HG02678 (cell line): ENCODE measurements at regions not wholly inside any gene's neighbourhood (a gene's known extent, or its start where the extent isn't known, plus 50 kb on each side); places are given as distances from the start of the nearest gene placed in this dataset.
A peak's percentile ranks its signal among the peaks of the same experiment; 100 is the strongest.

ENCODE experiments used
- ATAC-seq: cut with Tn5 transposase; IDR thresholded peaks from one replicate; pipeline ENCODE4 v1.9.1; 2021; ENCODE audit warnings: mild to moderate bottlenecking, moderate library complexity; ENCODE audit not compliant: unreplicated experiment

- no peak for ATAC-seq
These were observed 227.2 kb upstream of the MKLN1 start for GRCh38 chr7:131100357-131101054.

DNA sequence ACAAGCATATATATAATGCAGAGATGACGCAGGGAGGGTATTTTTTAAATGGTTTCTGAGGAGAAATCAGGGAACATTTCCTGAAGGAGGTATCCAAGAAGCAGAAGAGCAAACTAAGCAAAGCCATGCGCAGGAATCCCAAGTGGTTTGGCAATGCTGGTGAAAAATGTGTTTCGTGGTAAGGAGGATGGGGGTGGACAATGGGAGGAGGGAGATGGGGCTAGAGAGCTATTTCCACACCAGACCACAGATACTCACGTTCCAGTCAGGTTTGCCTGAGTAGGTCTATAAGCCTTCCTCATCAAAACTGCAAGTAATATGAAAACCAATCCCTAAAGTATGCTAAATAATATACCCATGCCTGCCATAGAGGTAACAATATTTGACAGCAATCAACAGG is 223.7 kb upstream of the MKLN1 start:
- no peak for ATAC-seq

- ATAC-seq, result no peak
These were observed 222.9 kb upstream of the MKLN1 start for GRCh38 chr7:131104596-131105293.

DNA sequence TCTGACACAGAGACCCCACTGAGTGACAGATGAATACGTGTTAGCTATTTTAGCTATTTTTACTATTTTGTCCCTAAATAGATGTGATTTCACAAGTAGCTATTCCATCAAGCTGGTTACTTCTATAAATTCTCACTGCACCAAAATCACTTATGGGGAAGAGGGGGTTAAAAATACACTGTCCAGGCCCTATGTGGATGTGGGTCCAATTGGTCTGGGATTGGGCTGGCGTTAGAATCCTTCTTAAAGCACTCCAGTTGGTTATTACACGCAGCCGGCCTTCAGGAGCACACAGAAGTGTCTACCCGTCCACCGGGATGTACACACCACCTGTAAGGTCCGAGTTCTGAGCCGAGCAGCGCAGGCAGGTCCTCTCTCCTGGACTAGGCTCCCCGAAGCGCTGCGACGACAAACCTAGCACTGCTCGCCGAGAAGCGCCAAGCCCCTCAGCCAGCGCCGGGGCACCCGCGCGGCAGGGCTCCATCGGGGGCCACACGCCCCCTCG is 222.3 kb upstream of the MKLN1 start:
- no peak for ATAC-seq

DNA sequence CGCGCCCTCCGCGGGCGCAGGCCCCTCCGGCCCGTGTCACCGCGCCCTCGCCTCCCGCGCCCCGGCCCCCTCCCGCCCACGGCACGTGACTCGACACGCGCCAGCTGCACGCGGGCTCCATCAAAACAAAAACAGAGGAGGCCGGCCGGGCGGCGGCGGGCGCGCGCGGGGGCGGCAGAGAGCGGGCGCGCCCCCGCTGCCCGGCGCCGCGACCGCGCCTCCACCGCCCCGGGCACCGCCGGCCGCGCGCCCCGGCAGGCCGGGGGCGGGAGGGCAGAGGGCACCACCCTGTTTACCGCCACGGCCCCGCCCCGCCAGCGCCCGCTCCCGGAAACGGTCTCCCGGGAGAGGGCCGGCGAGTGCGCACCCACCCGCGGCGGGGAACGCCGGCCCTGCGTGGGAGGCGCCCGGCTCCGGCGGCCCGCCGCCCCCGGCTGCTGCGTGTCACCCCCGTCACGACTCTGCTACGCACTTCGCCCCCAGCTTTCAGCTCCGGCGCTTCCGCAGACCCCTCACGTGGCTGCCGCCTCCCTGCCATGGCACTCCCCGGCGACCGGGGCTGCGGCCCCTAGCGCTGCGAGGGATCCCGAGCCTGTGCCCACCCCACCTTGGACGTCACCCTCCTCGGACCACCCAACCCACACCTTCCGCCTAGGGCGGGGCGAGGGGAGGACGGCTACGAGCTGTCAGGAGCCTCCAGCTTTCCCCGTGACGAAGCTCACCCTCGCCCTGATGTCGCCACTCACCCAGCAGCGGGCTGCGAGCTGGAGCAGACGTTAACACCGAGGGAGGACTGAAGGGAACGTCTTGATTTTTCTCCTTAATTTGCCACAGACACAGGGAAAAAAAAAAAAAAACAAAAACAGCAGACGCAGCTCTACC is 221.6 kb upstream of the MKLN1 start:
- ATAC-seq, result peak; percentile 47

DNA sequence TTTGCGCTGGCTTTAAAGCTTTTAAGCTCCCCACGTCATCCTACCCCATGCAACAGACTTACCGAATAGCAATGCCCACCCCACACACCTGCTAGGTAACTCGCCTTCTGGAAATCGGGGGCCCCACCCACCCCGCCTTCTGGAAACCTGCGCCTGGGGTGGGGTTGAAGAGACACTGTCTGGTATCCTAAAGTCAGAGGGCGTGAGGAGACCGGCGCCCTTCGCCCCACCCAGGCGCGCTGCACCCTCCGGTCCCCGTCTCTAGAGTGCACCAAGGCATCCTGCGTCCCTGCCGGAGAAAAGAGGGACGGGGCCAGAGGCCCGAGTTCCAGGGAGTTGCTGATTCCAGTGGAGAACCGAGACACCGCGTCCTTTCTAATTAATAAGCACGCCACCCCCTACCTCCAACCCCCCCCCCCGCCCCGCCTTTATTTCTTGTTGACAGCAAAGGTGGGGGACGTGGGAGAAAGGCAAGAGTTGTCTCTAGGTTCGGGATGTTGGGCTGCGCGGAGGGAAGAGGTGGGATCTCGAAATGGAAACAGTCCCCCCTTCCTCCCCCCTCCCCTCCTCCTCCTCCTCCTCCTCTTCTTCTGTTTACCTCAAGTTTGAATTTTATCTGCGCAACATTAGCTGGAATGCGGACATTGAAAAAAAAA is 220.9 kb upstream of the MKLN1 start:
- no peak for ATAC-seq

DNA sequence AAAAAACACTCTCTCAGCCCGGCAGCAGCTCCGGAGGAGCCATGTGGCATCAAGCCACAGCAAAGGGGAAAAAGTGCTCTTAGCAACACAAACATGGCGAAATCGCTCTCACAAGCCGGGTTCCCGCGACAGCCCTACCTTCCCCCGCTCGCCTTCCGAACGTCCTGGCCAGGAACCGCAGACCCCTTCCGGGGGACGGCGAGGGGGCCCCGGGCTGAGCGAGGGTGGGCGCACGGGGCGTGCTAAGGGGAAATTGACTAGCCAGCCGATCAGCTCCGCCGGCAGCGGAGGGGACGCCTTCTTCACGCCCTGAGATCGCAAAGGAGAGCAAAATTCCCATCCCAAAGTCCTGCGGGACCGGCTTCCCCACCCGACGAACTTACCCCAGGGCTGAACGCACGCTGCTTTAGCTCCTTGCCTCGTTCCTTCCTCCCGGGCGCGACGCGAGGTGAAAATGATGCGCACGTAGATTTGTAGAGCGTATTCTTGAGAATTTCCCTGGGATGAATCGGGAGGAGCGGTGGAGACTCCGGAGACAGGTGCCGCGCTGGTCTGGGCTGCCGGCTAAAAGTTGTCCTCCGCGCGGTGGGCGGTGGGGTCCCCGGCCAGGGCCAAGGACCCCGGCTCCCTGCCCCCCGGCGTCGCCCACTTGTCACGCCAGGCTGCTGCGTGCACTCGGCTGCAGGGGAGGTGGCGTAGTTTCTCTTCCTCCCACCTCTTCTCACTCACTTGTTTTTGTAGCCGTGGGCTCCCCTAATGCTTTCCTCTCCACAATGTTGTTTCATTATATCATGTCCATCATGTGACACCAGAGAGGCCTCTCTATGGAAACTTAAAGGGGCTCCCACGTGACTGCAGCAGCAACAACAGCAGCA is 220.1 kb upstream of the MKLN1 start:
- peak; percentile 50 for ATAC-seq

GRCh38 chr7:131108212-131108940 is 219.3 kb upstream of the MKLN1 start:
- ATAC-seq, result no peak

DNA sequence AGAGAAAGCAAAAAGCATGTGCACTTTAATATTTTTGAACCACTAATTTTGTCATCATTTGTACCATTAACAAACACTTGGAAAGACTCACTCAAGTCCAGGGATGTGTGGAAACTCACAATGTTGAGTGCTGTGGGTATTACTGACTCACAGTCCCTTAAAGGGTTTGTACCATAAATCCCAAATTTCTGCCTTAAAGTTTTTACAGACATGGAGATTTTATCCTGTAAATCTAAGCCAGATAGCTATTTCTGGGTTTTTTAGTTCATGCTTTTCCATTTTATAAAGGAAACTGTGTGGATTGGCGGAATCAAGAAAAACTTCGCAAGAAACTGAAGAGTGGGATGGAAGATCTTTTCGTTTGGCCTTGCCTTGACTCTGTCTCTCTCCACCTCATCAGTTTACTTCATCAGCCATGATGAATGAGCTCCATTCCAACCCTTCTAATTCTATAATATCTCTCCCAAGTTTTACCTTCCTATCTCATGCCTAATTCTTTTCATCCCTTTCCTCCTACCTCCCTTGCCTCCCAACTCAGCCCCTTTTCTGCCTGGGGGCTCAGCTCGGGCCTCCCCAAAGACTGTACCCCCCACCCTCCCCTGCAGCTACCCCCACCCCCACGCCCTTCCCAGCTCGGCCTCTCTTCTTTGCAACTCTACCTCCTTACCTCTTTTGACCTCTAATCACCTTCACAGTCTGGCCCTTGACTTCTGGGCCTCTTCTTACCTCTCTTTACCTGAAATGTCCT is 218.5 kb upstream of the MKLN1 start:
- no peak for ATAC-seq

DNA sequence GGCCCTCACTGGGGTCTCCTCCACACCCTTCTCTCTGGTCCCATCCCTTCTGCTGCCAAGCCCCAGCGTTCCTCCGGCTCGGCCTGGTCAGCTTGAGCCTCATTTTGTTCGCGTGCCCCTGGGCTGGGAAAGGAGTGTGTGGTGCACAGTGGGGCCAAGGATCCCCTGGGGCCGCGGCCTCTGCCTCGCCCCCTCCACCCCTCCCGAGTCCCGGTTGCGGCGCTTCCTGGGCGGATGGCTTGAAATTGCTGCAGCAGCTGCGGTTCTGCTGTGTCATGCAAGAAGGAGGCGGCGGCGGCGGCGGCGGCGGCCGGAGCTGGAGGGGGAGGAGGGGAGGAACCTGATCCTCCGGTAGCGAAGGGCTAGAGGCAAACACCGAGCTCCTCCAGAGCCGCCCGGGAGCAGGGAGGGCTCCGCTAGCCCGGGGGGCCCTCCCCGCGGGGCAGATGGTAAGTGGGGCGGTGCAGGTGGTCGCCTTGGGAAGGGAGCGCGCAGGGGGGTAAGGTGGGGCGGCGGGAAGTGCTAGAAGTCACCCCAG is 217.8 kb upstream of the MKLN1 start:
- ATAC-seq, result peak; percentile 17

DNA sequence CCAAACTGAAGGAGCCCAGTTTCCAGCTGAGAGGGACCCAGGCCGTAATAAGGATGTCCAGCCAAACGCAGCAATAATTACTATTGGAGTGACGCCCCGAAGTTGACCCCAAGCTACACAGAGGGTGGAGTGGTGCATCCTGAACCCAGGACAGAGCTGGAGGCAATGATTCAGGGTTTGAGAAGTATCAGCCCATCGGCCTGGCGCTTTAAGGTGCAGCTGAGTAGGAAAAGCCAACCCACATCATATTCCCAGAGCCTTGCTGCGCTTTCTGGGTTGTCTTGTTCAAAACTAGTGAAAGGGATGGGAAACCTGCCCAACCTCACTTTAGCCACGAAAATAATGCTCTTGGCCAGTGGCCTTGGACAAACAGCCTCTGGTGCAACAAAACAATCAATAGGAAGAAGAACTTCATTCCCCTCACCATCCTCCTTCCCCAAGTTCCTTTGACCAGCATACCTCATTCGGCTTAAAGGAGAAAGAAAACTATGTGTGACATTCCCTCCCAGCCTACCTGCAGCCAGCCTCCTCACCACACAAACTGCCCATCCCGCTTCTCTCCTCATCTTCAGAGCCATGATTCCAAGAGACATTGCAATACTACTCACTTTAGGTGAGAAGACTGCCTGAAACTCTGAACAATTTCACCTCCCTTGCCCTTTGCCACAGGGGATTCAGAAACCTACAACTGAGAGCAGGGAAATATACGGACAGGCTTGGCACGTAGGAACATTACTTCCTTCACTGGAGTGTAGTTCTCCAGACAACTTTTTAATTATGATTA is 217.2 kb upstream of the MKLN1 start:
- no peak for ATAC-seq

GRCh38 chr7:131111081-131111576 is 216.5 kb upstream of the MKLN1 start:
- ATAC-seq, result no peak

- no peak for ATAC-seq
These were observed 215.9 kb upstream of the MKLN1 start for GRCh38 chr7:131111792-131112191.

- ATAC-seq, result no peak
These were observed 215.2 kb upstream of the MKLN1 start for GRCh38 chr7:131112431-131112830.

- no peak for ATAC-seq
These were observed 212.3 kb upstream of the MKLN1 start for GRCh38 chr7:131115340-131115739.

GRCh38 chr7:131117439-131117838 is 210.2 kb upstream of the MKLN1 start:
- no peak for ATAC-seq

- no peak for ATAC-seq
These were observed 208.3 kb upstream of the MKLN1 start for GRCh38 chr7:131119381-131119780.
